Testis (tissue), 2 donors: ENCODE measurements at regions not wholly inside any gene's neighbourhood (a gene's known extent, or its start where the extent isn't known, plus 50 kb on each side); places are given as distances from the start of the nearest gene placed in this dataset.

Experiments
- DNase-seq: peaks from one replicate; pipeline ENCODE4 v3.0.0-alpha.2; 2019
- H3K27ac ChIP-seq, 2 donors: fragments of 200-600 bp; sonication (generic); one replicate each; pipeline ENCODE4 v1.5.1; 2019
- H3K27me3 ChIP-seq: fragments of 200-600 bp; sonication (generic); one replicate; pipeline ENCODE4 v1.5.1; 2019
- H3K36me3 ChIP-seq: fragments of 200-600 bp; sonication (generic); one replicate; pipeline ENCODE4 v1.5.1; 2017; ENCODE audit warnings: low read depth; ENCODE audit errors: missing control alignments
- H3K4me1 ChIP-seq: fragments of 200-600 bp; sonication (generic); one replicate; pipeline ENCODE4 v1.5.1; 2019
- H3K4me3 ChIP-seq, 2 donors: fragments of 200-600 bp; sonication (generic); one replicate each; pipeline ENCODE4 v1.5.1; 2017 to 2019
- H3K9me3 ChIP-seq: fragments of 200-600 bp; sonication (generic); one replicate; pipeline ENCODE4 v1.5.1; 2017
- CTCF ChIP-seq, 3 experiments: fragments of 450-650 bp in 2 of 3; fragments of 200-600 bp in 1 of 3; sonication (generic) in 1 of 3; IDR thresholded peaks; one replicate each; pipeline ENCODE4 v1.5.1; 2016 to 2019; ENCODE audit warnings: antibody characterized with exemption in 3 of 3, mild to moderate bottlenecking in 2 of 3, moderate library complexity in 1 of 3
- POLR2A ChIP-seq: fragments of 450-650 bp; IDR thresholded peaks from one replicate; pipeline ENCODE4 v1.6.1; 2017; ENCODE audit warnings: antibody characterized with exemption, mild to moderate bottlenecking, moderate library complexity
- WGBS, 2 donors: methylation state at CpG; one replicate each; pipeline ENCODE4 v1.1.5; 2018; 5-methylcytosine and 5-hydroxymethylcytosine counted together
- intact Hi-C: fragments of 100-400 bp; cut with DNase I; formaldehyde crosslinking; loops from one replicate; pipeline ENCODE4 v1.15.1; 2023; ENCODE audit warnings: low total_unique reads

GRCh38 chr13:106986687-106987426, 418.9 kb upstream of the ARGLU1 start:
- Histone ChIP-seq H3K4me3 (no peak overlapping the region), H3K4me1 (no peaks in the 10 kb centered on the region), H3K27me3 (no peaks in the 10 kb centered on the region), H3K9me3 (no peaks in the 10 kb centered on the region), H3K27ac (no peak overlapping the region), H3K36me3 (no peaks in the 10 kb centered on the region)
- DNase-seq = no peak
- 37 to 65% methylated on average over 10 of the region's 10 CpGs for WGBS, 2 donors
- intact Hi-C loops = no loop called here
- TF ChIP-seq CTCF (IDR thresholded peaks at IDR 0.05) (no peak), POLR2A (no peak)

- DNase-seq = no peak
- Histone ChIP-seq H3K9me3 (no peaks in the 10 kb centered on the region), H3K4me1 (no peaks in the 10 kb centered on the region), H3K27ac (no peak overlapping the region), H3K4me3 (no peak overlapping the region), H3K36me3 (no peaks in the 10 kb centered on the region), H3K27me3 (no peaks in the 10 kb centered on the region)
- WGBS, 2 donors = 37 to 40% methylated on average over 7 of the region's 7 CpGs
- TF ChIP-seq CTCF (IDR thresholded peaks at IDR 0.05) (no peak), POLR2A (no peak)
- intact Hi-C loops = no loop called here
These were observed 418.1 kb upstream of the ARGLU1 start for GRCh38 chr13:106986033-106986484.

- intact Hi-C loops = no loop called here
- WGBS, 2 donors = 64 to 76% methylated on average over 3 of the region's 3 CpGs
- no peaks in the 10 kb centered on the region for H3K9me3 ChIP-seq
- DNase-seq = no peak
- no peaks in the 10 kb centered on the region for H3K27me3 ChIP-seq
- H3K36me3 ChIP-seq = no peaks in the 10 kb centered on the region
- no peak overlapping the region for H3K4me3 ChIP-seq
- no peaks in the 10 kb centered on the region for H3K4me1 ChIP-seq
- H3K27ac ChIP-seq = no peak overlapping the region
- TF ChIP-seq CTCF (IDR thresholded peaks at IDR 0.05) = no peak
- TF ChIP-seq POLR2A = no peak
These were observed 417.5 kb upstream of the ARGLU1 start for GRCh38 chr13:106985481-106985880.

DNA sequence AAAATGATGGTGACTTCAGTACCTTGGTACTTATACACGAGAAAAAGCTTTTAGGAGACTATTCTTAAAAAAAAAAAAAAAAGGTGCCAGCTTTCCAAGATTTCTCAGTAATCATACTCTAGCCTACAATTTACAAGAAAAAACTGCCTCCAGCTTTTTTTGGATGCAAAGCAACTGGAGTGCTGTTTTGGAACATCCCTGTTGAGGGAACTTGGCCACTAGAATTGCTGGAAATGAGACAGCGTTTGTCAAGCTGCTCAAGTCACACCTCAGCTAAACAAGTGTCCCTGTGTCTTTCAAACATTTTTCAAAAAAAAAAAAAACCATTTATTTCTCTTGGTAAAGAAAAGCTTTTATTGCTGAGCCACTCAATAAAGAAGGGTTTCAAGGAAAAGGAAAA, 413.1 kb upstream of the ARGLU1 start:
- no peak for DNase-seq
- 46 to 54% methylated on average over 2 of the region's 2 CpGs for whole genome bisulfite sequencing, 2 donors
- Histone ChIP-seq H3K4me3 (no peak overlapping the region), H3K9me3 (no peaks in the 10 kb centered on the region), H3K27me3 (no peaks in the 10 kb centered on the region), H3K4me1 (no peaks in the 10 kb centered on the region), H3K36me3 (no peaks in the 10 kb centered on the region), H3K27ac (no peak overlapping the region)
- no peak for TF ChIP-seq CTCF (IDR thresholded peaks at IDR 0.05)
- TF ChIP-seq POLR2A = no peak
- intact Hi-C loops = no loop called here

DNA sequence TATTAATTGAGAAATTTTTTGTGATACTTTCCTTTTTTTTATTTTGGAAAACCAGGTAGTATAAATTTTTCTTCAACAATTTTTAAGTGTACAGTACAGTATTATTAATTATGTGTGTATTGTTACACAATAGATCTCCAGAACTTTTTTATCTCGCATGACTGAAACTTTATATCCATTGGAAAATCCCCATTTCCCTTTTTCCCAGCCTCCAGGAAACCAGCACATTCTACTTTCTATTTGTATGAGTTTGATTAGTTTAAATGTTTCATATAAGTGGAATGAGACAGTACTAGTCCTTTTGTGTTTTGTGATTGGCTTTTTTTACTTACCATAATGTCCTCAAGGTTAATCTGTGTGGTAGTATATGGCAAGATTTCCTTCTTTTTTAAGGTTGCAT, 399.5 kb upstream of the ARGLU1 start:
- Histone ChIP-seq H3K36me3 (no peaks in the 10 kb centered on the region), H3K4me3 (no peak overlapping the region), H3K27ac (no peak overlapping the region), H3K27me3 (no peaks in the 10 kb centered on the region), H3K4me1 (no peaks in the 10 kb centered on the region), H3K9me3 (no peaks in the 10 kb centered on the region)
- no peak for TF ChIP-seq CTCF (IDR thresholded peaks at IDR 0.05)
- no peak for TF ChIP-seq POLR2A
- WGBS, 2 donors = 79 to 89% methylated on average over 1 of the region's 1 CpG
- DNase-seq = no peak
- intact Hi-C loops = no loop called here
